Suprapubic skin (tissue), 4 donors: ENCODE measurements at regions not wholly inside any gene's neighbourhood (a gene's known extent, or its start where the extent isn't known, plus 50 kb on each side); places are given as distances from the start of the nearest gene placed in this dataset.

ENCODE experiments used
- DNase-seq, 2 donors: peaks; one replicate each; pipeline ENCODE4 v3.0.0-alpha.2; 2019; ENCODE audit warnings: low spot score in 2 of 2
- H3K27ac ChIP-seq: fragments of 200-600 bp; sonication (generic); one replicate; pipeline ENCODE4 v1.5.1; 2019
- H3K27me3 ChIP-seq: fragments of 200-600 bp; sonication (generic); one replicate; pipeline ENCODE4 v1.5.1; 2019
- H3K36me3 ChIP-seq: fragments of 200-600 bp; sonication (generic); one replicate; pipeline ENCODE4 v1.5.1; 2019
- H3K4me1 ChIP-seq: fragments of 200-600 bp; sonication (generic); one replicate; pipeline ENCODE4 v1.5.1; 2019
- H3K4me3 ChIP-seq: fragments of 200-600 bp; sonication (generic); one replicate; pipeline ENCODE4 v1.5.1; 2019; ENCODE audit warnings: mild to moderate bottlenecking
- H3K9me3 ChIP-seq: fragments of 200-600 bp; sonication (generic); one replicate; pipeline ENCODE4 v1.5.1; 2019
- EP300 ChIP-seq: sonication (generic); formaldehyde crosslinking; IDR thresholded peaks from one replicate; pipeline ENCODE4 v1.6.1; 2017; ENCODE audit warnings: antibody characterized with exemption
- POLR2A ChIP-seq, 2 donors: fragments of 450-650 bp; IDR thresholded peaks; one replicate each; pipeline ENCODE4 v1.6.1; 2017; ENCODE audit warnings: antibody characterized with exemption in 2 of 2, mild to moderate bottlenecking in 2 of 2, moderate library complexity in 2 of 2
- POLR2AphosphoS5 ChIP-seq, 3 donors: sonication (generic); formaldehyde crosslinking; IDR thresholded peaks; one replicate each; pipeline ENCODE4 v1.6.1; 2017; ENCODE audit warnings: antibody characterized with exemption in 3 of 3
- WGBS: methylation state at CpG from one replicate; pipeline ENCODE4 v1.1.5; 2018; 5-methylcytosine and 5-hydroxymethylcytosine counted together
- TF ChIP-seq, protein P1 (sequence below), 2 donors: fragments of 200-600 bp in 1 of 2; fragments of 450-650 bp in 1 of 2; sonication (generic) in 1 of 2; IDR thresholded peaks; one replicate each; pipeline ENCODE4 v1.5.1; 2016 to 2019; ENCODE audit warnings: antibody characterized with exemption in 2 of 2, mild to moderate bottlenecking in 1 of 2, moderate library complexity in 1 of 2

DNA sequence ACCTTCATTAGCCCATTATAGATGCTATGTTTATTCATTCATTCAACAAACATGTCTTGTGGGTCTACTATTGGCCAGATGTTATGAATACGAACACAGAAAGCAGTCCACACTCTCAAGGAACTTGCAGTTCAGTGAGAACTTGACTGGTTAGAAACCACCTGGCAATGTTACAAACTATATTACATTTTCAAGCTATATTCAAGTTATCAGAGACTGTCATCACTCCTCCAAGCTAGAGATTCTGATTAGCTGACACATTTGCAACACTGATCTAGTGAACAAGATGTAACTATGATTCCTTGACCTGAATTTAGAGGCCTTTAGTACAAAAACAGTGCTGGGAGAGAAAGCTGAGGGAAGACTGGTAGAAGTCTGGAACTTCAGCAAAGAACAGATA, 170.7 kb upstream of the EEA1 start:
- Histone ChIP-seq H3K36me3 (no peaks in the 10 kb centered on the region), H3K27ac (no peak overlapping the region), H3K4me3 (no peak overlapping the region), H3K27me3 (no peaks in the 10 kb centered on the region), H3K9me3 (no peaks in the 10 kb centered on the region), H3K4me1 (peaks cover 8% of the 10 kb centered on the region)
- TF ChIP-seq EP300 (no peak), POLR2A (IDR thresholded peaks at IDR 0.05) (no peak), POLR2AphosphoS5 (IDR thresholded peaks at IDR 0.05) (no peak)
- TF ChIP-seq, protein P1, sequence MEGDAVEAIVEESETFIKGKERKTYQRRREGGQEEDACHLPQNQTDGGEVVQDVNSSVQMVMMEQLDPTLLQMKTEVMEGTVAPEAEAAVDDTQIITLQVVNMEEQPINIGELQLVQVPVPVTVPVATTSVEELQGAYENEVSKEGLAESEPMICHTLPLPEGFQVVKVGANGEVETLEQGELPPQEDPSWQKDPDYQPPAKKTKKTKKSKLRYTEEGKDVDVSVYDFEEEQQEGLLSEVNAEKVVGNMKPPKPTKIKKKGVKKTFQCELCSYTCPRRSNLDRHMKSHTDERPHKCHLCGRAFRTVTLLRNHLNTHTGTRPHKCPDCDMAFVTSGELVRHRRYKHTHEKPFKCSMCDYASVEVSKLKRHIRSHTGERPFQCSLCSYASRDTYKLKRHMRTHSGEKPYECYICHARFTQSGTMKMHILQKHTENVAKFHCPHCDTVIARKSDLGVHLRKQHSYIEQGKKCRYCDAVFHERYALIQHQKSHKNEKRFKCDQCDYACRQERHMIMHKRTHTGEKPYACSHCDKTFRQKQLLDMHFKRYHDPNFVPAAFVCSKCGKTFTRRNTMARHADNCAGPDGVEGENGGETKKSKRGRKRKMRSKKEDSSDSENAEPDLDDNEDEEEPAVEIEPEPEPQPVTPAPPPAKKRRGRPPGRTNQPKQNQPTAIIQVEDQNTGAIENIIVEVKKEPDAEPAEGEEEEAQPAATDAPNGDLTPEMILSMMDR (IDR thresholded peaks at IDR 0.05) = no peak
- no peak for DNase-seq
- 85% methylated on average over 1 of the region's 1 CpG for WGBS

DNA sequence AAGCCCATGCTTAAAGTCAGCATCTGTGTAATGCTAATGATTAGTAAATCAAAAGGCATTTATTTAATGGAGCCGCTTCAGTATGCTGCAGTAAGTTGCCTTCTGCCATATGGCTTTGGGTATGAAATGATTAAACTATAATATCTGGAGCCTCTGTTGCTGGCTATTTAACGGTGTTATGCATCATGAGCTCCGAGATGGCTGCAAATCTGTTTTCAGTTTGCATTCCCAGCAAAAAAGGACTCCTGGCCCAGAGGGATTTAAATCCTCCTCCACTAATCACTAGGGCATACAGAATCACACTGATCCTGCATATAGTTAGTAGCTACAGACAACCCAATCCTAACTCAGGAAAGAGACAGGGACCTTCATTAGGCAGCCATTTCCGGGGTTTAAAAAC, 171.5 kb upstream of the EEA1 start:
- Histone ChIP-seq H3K27me3 (no peaks in the 10 kb centered on the region), H3K27ac (no peak overlapping the region), H3K4me1 (peaks cover 3% of the 10 kb centered on the region), H3K9me3 (no peaks in the 10 kb centered on the region), H3K4me3 (no peak overlapping the region), H3K36me3 (no peaks in the 10 kb centered on the region)
- TF ChIP-seq, protein P1 (IDR thresholded peaks at IDR 0.05) = no peak
- TF ChIP-seq EP300 (no peak), POLR2A (IDR thresholded peaks at IDR 0.05) (no peak), POLR2AphosphoS5 (IDR thresholded peaks at IDR 0.05) (no peak)
- DNase-seq = no peak
- WGBS = 78% methylated on average over 4 of the region's 4 CpGs

DNA sequence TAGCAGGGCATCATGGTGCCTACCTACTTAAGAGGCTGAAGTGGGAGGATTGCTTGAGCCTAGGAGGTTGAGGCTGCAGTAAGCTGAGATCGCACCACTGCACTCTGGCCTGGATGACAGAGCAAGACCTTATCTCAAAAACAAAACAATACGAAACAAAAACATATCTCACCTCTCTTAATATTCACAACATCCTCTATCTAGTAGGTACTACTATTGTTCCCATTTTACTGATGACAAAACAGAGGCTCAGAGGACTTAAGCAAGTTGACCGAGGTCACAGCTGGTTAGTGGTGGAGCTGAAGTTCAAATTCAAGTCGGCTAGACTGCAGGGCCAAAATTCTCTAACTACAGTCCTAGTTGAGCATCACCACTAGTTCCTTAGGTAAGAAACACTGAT, 172.3 kb upstream of the EEA1 start:
- Histone ChIP-seq H3K4me3 (no peak overlapping the region), H3K9me3 (no peaks in the 10 kb centered on the region), H3K36me3 (no peaks in the 10 kb centered on the region), H3K27me3 (no peaks in the 10 kb centered on the region), H3K4me1 (peaks cover 3% of the 10 kb centered on the region), H3K27ac (no peak overlapping the region)
- no peak for DNase-seq
- TF ChIP-seq POLR2A (IDR thresholded peaks at IDR 0.05) (no peak), POLR2AphosphoS5 (IDR thresholded peaks at IDR 0.05) (no peak), EP300 (no peak)
- TF ChIP-seq, protein P1 (IDR thresholded peaks at IDR 0.05) = no peak
- 97% methylated on average over 4 of the region's 4 CpGs for WGBS

DNA sequence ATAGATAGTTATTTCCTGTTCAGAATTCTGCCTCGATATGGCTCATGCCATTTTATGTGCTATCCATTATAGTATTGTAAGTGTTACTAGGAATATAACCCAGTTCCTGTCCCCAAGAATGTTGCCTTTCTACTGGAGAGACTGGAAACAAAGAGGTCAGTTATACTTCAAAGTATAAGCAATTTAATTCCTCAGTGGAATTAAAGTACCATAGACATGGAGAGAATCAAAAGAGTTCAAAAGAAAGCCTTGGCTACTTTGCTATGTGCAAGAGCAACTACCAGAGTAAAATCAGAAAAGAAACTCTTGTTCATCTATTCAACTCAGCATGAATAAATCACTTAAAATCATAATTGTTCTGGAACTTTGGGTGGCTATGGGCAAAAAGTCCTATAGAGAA, 173.2 kb upstream of the EEA1 start:
- Histone ChIP-seq H3K9me3 (no peaks in the 10 kb centered on the region), H3K27me3 (no peaks in the 10 kb centered on the region), H3K4me1 (peaks cover 3% of the 10 kb centered on the region), H3K27ac (no peak overlapping the region), H3K4me3 (no peak overlapping the region), H3K36me3 (no peaks in the 10 kb centered on the region)
- no peak for DNase-seq
- TF ChIP-seq POLR2A (IDR thresholded peaks at IDR 0.05) (no peak), POLR2AphosphoS5 (IDR thresholded peaks at IDR 0.05) (no peak), EP300 (no peak)
- TF ChIP-seq, protein P1 (IDR thresholded peaks at IDR 0.05) = no peak
- WGBS = 26% methylated on average over 1 of the region's 1 CpG

DNA sequence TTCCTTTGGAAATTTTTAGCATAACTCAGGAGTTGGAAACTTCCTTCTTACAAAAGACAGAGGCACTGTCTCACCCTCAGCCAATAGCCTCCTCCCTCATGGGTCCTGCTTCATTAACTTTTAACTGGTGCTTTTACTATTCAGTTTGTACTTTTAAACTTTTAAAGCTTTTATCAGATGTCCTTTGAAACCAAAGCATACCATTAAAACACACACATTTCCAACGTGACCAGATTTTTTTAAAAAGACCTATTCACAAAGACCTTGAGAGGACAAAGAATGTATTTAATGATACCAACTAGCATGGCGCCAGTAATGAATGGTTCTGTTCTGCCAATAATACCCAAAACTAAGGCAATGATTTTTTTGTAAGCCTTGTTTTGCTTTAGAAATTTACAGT, 173.6 kb upstream of the EEA1 start:
- DNase-seq = no peak
- no peak overlapping the region for H3K27ac ChIP-seq
- no peaks in the 10 kb centered on the region for H3K9me3 ChIP-seq
- 88% methylated on average over 2 of the region's 2 CpGs for WGBS
- H3K4me3 ChIP-seq = no peak overlapping the region
- no peak for TF ChIP-seq POLR2A (IDR thresholded peaks at IDR 0.05)
- TF ChIP-seq POLR2AphosphoS5 (IDR thresholded peaks at IDR 0.05) = no peak
- TF ChIP-seq, protein P1 (IDR thresholded peaks at IDR 0.05) = no peak
- no peak for TF ChIP-seq EP300
- H3K27me3 ChIP-seq = no peaks in the 10 kb centered on the region
- peaks cover 3% of the 10 kb centered on the region for H3K4me1 ChIP-seq
- no peaks in the 10 kb centered on the region for H3K36me3 ChIP-seq
